Kidney tubule cell (primary cell): ENCODE measurements at regions not wholly inside any gene's neighbourhood (a gene's known extent, or its start where the extent isn't known, plus 50 kb on each side); places are given as distances from the start of the nearest gene placed in this dataset.
"Not testable (repeated sequence)": the region's sequence is repeated elsewhere in the genome, so short reads cannot be mapped to it uniquely, and the experiment has no call there.

Experiments used
- DNase-seq: peaks from one replicate; pipeline ENCODE4 v3.0.0-alpha.2; 2018; ENCODE audit warnings: low spot score

- DNase-seq = no peak
These were observed 85.8 kb upstream of the COG2 start for GRCh38 chr1:230556453-230556852.

- DNase-seq = no peak
These were observed 86.5 kb upstream of the COG2 start for GRCh38 chr1:230555814-230556213.

GRCh38 chr1:230552880-230553279 lies 89.4 kb upstream of the COG2 start:
- DNase-seq = no peak

GRCh38 chr1:230550945-230551344 lies 91.3 kb upstream of the COG2 start:
- DNase-seq = not testable (repeated sequence)

- DNase-seq = peak; percentile 83
These were observed 91.9 kb upstream of the COG2 start for GRCh38 chr1:230550428-230550827.

- no peak for DNase-seq
These were observed 92.7 kb upstream of the COG2 start for GRCh38 chr1:230549625-230550024.

GRCh38 chr1:230548997-230549396 lies 93.3 kb upstream of the COG2 start:
- no peak for DNase-seq

- peak; percentile 37 for DNase-seq
These were observed 93.9 kb upstream of the COG2 start for GRCh38 chr1:230548357-230548756.

- no peak for DNase-seq
These were observed 97.1 kb upstream of the COG2 start for GRCh38 chr1:230545181-230545580.

- no peak for DNase-seq
These were observed 97.5 kb upstream of the COG2 start for GRCh38 chr1:230544758-230545157.

- no peak for DNase-seq
These were observed 99.2 kb upstream of the COG2 start for GRCh38 chr1:230543085-230543484.

- peak; percentile 40 for DNase-seq
These were observed 99.6 kb upstream of the COG2 start for GRCh38 chr1:230542681-230543080.

GRCh38 chr1:230542054-230542453 lies 100.2 kb upstream of the COG2 start:
- DNase-seq = peak; percentile 91

- DNase-seq = no peak
These were observed 101.0 kb upstream of the COG2 start for GRCh38 chr1:230541306-230541705.

GRCh38 chr1:230540421-230541155 lies 101.7 kb upstream of the COG2 start:
- no peak for DNase-seq

GRCh38 chr1:230537456-230537855 lies 104.8 kb upstream of the COG2 start:
- no peak for DNase-seq

- no peak for DNase-seq
These were observed 105.6 kb upstream of the COG2 start for GRCh38 chr1:230536641-230537155.

- DNase-seq = no peak
These were observed 108.1 kb upstream of the COG2 start for GRCh38 chr1:230534224-230534623.

GRCh38 chr1:230531103-230531502 lies 105.0 kb upstream of the PGBD5 start:
- no peak for DNase-seq

GRCh38 chr1:230519246-230519645 lies 93.1 kb upstream of the PGBD5 start:
- DNase-seq = no peak

- DNase-seq = no peak
These were observed 92.4 kb upstream of the PGBD5 start for GRCh38 chr1:230518511-230518910.

GRCh38 chr1:230517786-230518185 lies 91.7 kb upstream of the PGBD5 start:
- DNase-seq = peak; percentile 65

GRCh38 chr1:230517326-230517725 lies 91.2 kb upstream of the PGBD5 start:
- DNase-seq = no peak

GRCh38 chr1:230516889-230517288 lies 90.8 kb upstream of the PGBD5 start:
- DNase-seq = no peak
